ENCODE measurements at regions not wholly inside any gene's neighbourhood (a gene's known extent, or its start where the extent isn't known, plus 50 kb on each side); places are given as distances from the start of the nearest gene placed in this dataset.

DNA sequence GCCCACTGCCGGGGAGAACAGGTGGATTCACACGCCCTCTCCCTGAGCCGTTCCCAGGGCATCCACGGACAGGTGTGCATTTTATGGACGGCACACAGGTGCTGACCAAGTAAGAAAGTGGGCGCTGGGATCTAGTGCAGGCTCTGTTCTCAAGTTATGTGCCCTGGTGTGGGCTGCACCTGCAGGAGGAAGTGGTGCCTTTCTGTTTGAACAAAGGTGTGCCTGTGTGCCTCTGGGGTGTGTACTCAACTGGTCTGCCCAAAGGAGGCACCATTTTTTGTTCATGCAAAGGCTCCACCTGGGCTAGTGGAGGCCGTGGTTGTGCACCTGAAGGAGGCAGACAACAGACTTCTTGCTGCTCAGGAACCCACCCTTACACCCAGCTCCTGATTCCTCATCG, 88.2 kb upstream of the HK2 start:
- Histone ChIP-seq H3K9me2 (replicated peaks; ENCODE audit: low read length) (no peaks in the 10 kb centered on the region), H3K27ac (ENCODE audit: low read length) (no peak overlapping the region), H3K27me3 (ENCODE audit: low read length) (no peaks in the 10 kb centered on the region), H2AFZ (ENCODE audit: low read length) (no peak overlapping the region), H3K36me3 (ENCODE audit: low read depth, low read length) (no peaks in the 10 kb centered on the region), H3F3A (ENCODE audit: low read length, unreplicated experiment) (peaks cover 9% of the 10 kb centered on the region), H4K20me1 (ENCODE audit: low read length) (no peaks in the 10 kb centered on the region), H3K9ac (ENCODE audit: low read length) (no peak overlapping the region), H3K79me2 (ENCODE audit: low read length) (no peaks in the 10 kb centered on the region), H3K9me3 (ENCODE audit: low read length) (no peaks in the 10 kb centered on the region), H3K4me1 (ENCODE audit: insufficient read depth, low read length) (peaks cover 15% of the 10 kb centered on the region), H3K4me2 (ENCODE audit: low read length) (no peak overlapping the region), H3K4me3 (ENCODE audit: low read length) (no peak overlapping the region)
- no peak for TF ChIP-seq EZH2phosphoT487 (IDR thresholded peaks at IDR 0.05; ENCODE audit: borderline replicate concordance, low read length)
- no peak for TF ChIP-seq EZH2 (IDR thresholded peaks at IDR 0.05; ENCODE audit: low read length, unreplicated experiment)
- TF ChIP-seq, protein P1, sequence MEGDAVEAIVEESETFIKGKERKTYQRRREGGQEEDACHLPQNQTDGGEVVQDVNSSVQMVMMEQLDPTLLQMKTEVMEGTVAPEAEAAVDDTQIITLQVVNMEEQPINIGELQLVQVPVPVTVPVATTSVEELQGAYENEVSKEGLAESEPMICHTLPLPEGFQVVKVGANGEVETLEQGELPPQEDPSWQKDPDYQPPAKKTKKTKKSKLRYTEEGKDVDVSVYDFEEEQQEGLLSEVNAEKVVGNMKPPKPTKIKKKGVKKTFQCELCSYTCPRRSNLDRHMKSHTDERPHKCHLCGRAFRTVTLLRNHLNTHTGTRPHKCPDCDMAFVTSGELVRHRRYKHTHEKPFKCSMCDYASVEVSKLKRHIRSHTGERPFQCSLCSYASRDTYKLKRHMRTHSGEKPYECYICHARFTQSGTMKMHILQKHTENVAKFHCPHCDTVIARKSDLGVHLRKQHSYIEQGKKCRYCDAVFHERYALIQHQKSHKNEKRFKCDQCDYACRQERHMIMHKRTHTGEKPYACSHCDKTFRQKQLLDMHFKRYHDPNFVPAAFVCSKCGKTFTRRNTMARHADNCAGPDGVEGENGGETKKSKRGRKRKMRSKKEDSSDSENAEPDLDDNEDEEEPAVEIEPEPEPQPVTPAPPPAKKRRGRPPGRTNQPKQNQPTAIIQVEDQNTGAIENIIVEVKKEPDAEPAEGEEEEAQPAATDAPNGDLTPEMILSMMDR (conservative IDR thresholded peaks at IDR 0.05; ENCODE audit: low read depth, low read length): no peak
- no peak for DNase-seq
- no TSS peak for BruUV-seq (replicated peaks)
- ATAC-seq: no peak
- intact Hi-C loops (cut with micrococcal nuclease): no loop called here
- CTCF ChIA-PET: no interaction called here
- POLR2A ChIA-PET (ENCODE audit: unreplicated experiment): no interaction called here

DNA sequence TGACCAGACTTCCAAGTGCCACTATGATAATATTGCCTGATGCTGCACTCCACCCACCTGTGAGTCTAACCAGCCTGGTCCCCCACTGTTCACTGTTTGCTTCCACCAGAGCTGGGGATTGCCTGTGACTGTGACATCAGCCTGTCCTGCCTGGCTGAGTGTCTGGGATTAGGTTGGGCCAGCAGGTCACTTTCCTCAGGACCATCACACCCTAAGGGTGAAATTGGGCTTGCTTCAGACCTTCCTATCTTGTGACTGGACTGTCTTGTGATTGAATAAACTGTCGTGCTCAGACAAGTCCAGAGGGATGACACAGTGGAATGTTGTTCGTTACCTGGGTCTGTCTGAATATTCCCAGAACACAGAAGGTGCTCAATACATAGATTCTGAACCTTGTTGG, 87.4 kb upstream of the HK2 start:
- H3K4me1 ChIP-seq (ENCODE audit: insufficient read depth, low read length): peaks cover 8% of the 10 kb centered on the region
- no peak overlapping the region for H3K4me3 ChIP-seq (ENCODE audit: low read length)
- no peak for TF ChIP-seq EZH2 (IDR thresholded peaks at IDR 0.05; ENCODE audit: low read length, unreplicated experiment)
- TF ChIP-seq, protein P1 (conservative IDR thresholded peaks at IDR 0.05; ENCODE audit: low read depth, low read length): no peak
- no peak for TF ChIP-seq EZH2phosphoT487 (IDR thresholded peaks at IDR 0.05; ENCODE audit: borderline replicate concordance, low read length)
- no peak overlapping the region for H3K27ac ChIP-seq (ENCODE audit: low read length)
- no peaks in the 10 kb centered on the region for H3K9me3 ChIP-seq (ENCODE audit: low read length)
- no peak overlapping the region for H3K4me2 ChIP-seq (ENCODE audit: low read length)
- CTCF ChIA-PET: no interaction called here
- H3K9me2 ChIP-seq (replicated peaks; ENCODE audit: low read length): no peaks in the 10 kb centered on the region
- no peaks in the 10 kb centered on the region for H3K79me2 ChIP-seq (ENCODE audit: low read length)
- no peak overlapping the region for H3K9ac ChIP-seq (ENCODE audit: low read length)
- no peak for DNase-seq
- no TSS peak for BruUV-seq (replicated peaks)
- intact Hi-C loops (cut with micrococcal nuclease): no loop called here
- no peaks in the 10 kb centered on the region for H3K27me3 ChIP-seq (ENCODE audit: low read length)
- no peaks in the 10 kb centered on the region for H3K36me3 ChIP-seq (ENCODE audit: low read depth, low read length)
- POLR2A ChIA-PET (ENCODE audit: unreplicated experiment): no interaction called here
- peaks cover 3% of the 10 kb centered on the region for H3F3A ChIP-seq (ENCODE audit: low read length, unreplicated experiment)
- H2AFZ ChIP-seq (ENCODE audit: low read length): no peak overlapping the region
- no peaks in the 10 kb centered on the region for H4K20me1 ChIP-seq (ENCODE audit: low read length)
- no peak for ATAC-seq

DNA sequence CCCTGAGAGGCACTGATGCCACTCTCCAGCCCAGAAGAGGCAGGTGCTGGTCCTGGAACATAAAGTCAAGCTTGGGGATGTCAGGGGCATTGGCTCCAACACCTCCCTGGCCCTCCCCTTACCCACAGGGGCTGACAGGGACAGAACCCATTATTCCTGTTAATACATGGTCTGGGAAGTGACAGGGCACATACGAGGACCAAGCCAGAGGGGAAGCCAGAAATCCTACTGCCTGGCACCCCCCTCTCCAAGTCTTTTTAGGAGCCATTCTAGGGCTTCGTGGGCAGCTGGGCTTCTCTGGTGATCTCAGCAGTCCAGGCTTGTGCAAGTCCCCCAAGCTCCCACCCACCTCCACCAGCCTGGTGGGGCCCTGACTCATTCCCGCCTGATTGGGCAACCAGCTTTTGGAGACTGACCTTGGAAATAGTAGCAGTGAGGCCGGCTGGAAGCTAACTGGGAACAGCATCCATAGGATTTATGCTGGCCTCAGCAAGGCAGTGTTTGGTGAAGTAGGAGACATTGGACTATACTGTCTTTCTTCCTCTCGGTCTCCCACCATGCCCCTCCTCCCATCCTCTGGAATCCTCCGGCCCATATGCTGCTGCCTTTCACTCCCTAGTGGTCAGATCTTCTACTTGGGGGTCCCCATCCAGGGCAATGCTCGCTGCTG, 86.4 kb upstream of the HK2 start:
- no peaks in the 10 kb centered on the region for H3K27me3 ChIP-seq (ENCODE audit: low read length)
- ChIA-PET CTCF (no interaction called here), POLR2A (ENCODE audit: unreplicated experiment) (no interaction called here)
- H3K4me1 ChIP-seq (ENCODE audit: insufficient read depth, low read length): no peaks in the 10 kb centered on the region; the same call in 1 of the 2 replicates
- no peak for ATAC-seq
- no peak overlapping the region for H3K9ac ChIP-seq (ENCODE audit: low read length)
- intact Hi-C loops (cut with micrococcal nuclease): no loop called here
- no peaks in the 10 kb centered on the region for H3K9me3 ChIP-seq (ENCODE audit: low read length)
- H3K9me2 ChIP-seq (replicated peaks; ENCODE audit: low read length): no peaks in the 10 kb centered on the region
- H3K4me3 ChIP-seq (ENCODE audit: low read length): no peak overlapping the region
- TF ChIP-seq EZH2phosphoT487 (IDR thresholded peaks at IDR 0.05; ENCODE audit: borderline replicate concordance, low read length) (no peak), EZH2 (IDR thresholded peaks at IDR 0.05; ENCODE audit: low read length, unreplicated experiment) (no peak)
- TF ChIP-seq, protein P1 (conservative IDR thresholded peaks at IDR 0.05; ENCODE audit: low read depth, low read length): no peak
- no TSS peak for BruUV-seq (replicated peaks)
- H3F3A ChIP-seq (ENCODE audit: low read length, unreplicated experiment): no peaks in the 10 kb centered on the region
- no peaks in the 10 kb centered on the region for H3K36me3 ChIP-seq (ENCODE audit: low read depth, low read length)
- no peak overlapping the region for H2AFZ ChIP-seq (ENCODE audit: low read length)
- no peak overlapping the region for H3K27ac ChIP-seq (ENCODE audit: low read length)
- no peak for DNase-seq
- no peaks in the 10 kb centered on the region for H3K79me2 ChIP-seq (ENCODE audit: low read length)
- no peaks in the 10 kb centered on the region for H4K20me1 ChIP-seq (ENCODE audit: low read length)
- H3K4me2 ChIP-seq (ENCODE audit: low read length): no peak overlapping the region

Measured in PC-3 (cell line).